ENCODE measurements at regions not wholly inside any gene's neighbourhood (a gene's known extent, or its start where the extent isn't known, plus 50 kb on each side); places are given as distances from the start of the nearest gene placed in this dataset.

DNA sequence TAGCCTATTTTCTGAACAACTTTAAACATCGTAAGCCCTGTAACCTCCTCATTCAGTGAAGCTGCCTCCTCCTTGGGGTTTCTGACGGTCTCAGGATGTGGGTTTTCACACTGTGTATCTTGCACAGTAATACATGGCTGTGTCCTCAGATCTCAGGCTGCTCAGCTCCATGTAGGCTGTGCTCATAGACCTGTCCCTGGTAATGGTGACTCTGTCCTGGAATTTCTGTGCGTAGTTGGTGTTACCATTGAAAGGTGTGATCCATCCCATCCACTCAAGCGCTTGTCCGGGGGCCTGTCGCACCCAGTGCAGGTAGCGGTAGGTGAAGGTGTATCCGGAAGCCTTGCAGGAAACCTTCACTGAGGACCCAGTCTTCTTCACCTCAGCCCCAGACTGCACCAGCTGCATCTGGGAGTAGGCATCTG, 980.5 kb downstream of the TMEM121 start:
- TF ChIP-seq, protein P1, sequence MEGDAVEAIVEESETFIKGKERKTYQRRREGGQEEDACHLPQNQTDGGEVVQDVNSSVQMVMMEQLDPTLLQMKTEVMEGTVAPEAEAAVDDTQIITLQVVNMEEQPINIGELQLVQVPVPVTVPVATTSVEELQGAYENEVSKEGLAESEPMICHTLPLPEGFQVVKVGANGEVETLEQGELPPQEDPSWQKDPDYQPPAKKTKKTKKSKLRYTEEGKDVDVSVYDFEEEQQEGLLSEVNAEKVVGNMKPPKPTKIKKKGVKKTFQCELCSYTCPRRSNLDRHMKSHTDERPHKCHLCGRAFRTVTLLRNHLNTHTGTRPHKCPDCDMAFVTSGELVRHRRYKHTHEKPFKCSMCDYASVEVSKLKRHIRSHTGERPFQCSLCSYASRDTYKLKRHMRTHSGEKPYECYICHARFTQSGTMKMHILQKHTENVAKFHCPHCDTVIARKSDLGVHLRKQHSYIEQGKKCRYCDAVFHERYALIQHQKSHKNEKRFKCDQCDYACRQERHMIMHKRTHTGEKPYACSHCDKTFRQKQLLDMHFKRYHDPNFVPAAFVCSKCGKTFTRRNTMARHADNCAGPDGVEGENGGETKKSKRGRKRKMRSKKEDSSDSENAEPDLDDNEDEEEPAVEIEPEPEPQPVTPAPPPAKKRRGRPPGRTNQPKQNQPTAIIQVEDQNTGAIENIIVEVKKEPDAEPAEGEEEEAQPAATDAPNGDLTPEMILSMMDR (conservative IDR thresholded peaks at IDR 0.05; ENCODE audit: low read depth, low read length) = no peak
- TF ChIP-seq EZH2 (IDR thresholded peaks at IDR 0.05; ENCODE audit: low read length, unreplicated experiment) (no peak), EZH2phosphoT487 (IDR thresholded peaks at IDR 0.05; ENCODE audit: borderline replicate concordance, low read length) (no peak)
